Transverse colon (tissue), 4 donors: ENCODE measurements at regions not wholly inside any gene's neighbourhood (a gene's known extent, or its start where the extent isn't known, plus 50 kb on each side); places are given as distances from the start of the nearest gene placed in this dataset.

Source experiments
- DNase-seq: peaks from one replicate; pipeline ENCODE4 v3.0.0-alpha.2; 2019
- H3K27ac ChIP-seq, 4 donors: fragments of 200-600 bp; sonication (generic); 2 replicates each; pipeline ENCODE4 v1.5.1; 2016 to 2018; ENCODE audit warnings: inconsistent platforms in 4 of 4
- H3K27me3 ChIP-seq: fragments of 200-600 bp; sonication (generic); 2 replicates; pipeline ENCODE4 v1.5.1; 2017; ENCODE audit warnings: inconsistent platforms
- H3K36me3 ChIP-seq, 4 donors: fragments of 200-600 bp; sonication (generic); 2 replicates each; pipeline ENCODE4 v1.5.1; 2017 to 2019; ENCODE audit warnings: inconsistent platforms in 4 of 4
- H3K4me1 ChIP-seq, 4 donors: fragments of 200-600 bp; sonication (generic); 2 replicates each; pipeline ENCODE4 v1.5.1; 2017 to 2020; ENCODE audit warnings: inconsistent platforms in 4 of 4
- H3K4me3 ChIP-seq, 4 donors: fragments of 200-600 bp; sonication (generic); 1 replicate in 1 of 4; 2 replicates in 3 of 4; pipeline versions ENCODE4 v1.5.1 to v1.6.1; 2017 to 2019; ENCODE audit warnings: inconsistent platforms in 4 of 4
- H3K9me3 ChIP-seq, 2 donors: fragments of 200-600 bp; sonication (generic); 2 replicates each; pipeline ENCODE4 v1.5.1; 2017 to 2019; ENCODE audit warnings: inconsistent platforms in 2 of 2
- CTCF ChIP-seq, 5 experiments: fragments of 200-600 bp in 3 of 5; fragments of 450-650 bp in 2 of 5; sonication (generic) in 3 of 5; IDR thresholded peaks; 1 replicate in 2 of 5; 2 replicates in 3 of 5; pipeline ENCODE4 v1.5.1; 2016 to 2017; ENCODE audit warnings: antibody characterized with exemption in 5 of 5, inconsistent platforms in 3 of 5, mild to moderate bottlenecking in 2 of 5, moderate library complexity in 1 of 5
- EP300 ChIP-seq: sonication (generic); formaldehyde crosslinking; IDR thresholded peaks from one replicate; pipeline ENCODE4 v1.6.1; 2017; ENCODE audit warnings: antibody characterized with exemption, low read depth
- POLR2A ChIP-seq: fragments of 450-650 bp; IDR thresholded peaks from one replicate; pipeline ENCODE4 v1.6.1; 2016; ENCODE audit warnings: antibody characterized with exemption, mild to moderate bottlenecking, moderate library complexity
- POLR2AphosphoS5 ChIP-seq, 3 donors: sonication (generic); formaldehyde crosslinking; IDR thresholded peaks; one replicate each; pipeline ENCODE4 v1.6.1; 2016; ENCODE audit warnings: antibody characterized with exemption in 3 of 3
- WGBS, 2 donors: methylation state at CpG; one replicate each; pipeline ENCODE4 v1.1.5; 2018; ENCODE audit warnings: low coverage in 1 of 2; 5-methylcytosine and 5-hydroxymethylcytosine counted together
- in situ Hi-C, 4 donors: fragments of 200-750 bp; cut with MboI; loops; one replicate each; pipeline versions ENCODE4 v1.15.0 to v1.15.1; 2017; ENCODE audit warnings: low sequenced_read_pairs in 3 of 4, low pct_ligation_motif_present in 1 of 4, low pct_unique_long_range_greater_than_20kb in 1 of 4
- intact Hi-C: fragments of 100-400 bp; cut with DNase I; formaldehyde crosslinking; loops from one replicate; pipeline ENCODE4 v1.15.1; 2023; ENCODE audit warnings: low total_unique reads

DNA sequence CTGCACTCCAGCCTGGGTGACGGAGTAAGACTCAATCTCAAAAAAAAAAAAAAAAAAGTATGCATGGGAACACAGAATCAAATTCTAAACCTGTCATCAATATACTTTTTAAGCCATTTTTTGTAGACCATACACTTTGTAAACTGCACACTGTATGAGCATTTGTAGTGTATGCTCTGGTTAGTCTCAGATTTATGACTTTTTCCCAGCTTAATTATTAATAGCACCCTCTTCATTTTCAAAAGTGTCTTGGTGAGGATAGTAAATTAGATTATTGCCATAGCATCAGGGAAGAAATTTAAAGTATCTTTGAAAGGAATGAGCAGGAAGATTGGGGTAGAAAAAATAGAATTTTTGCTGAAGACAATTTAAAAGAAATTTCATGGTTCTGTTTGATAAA is 330.8 kb upstream of the RSPO3 start:
- intact Hi-C loops = loop anchor here (2.0 kb wide), 1 partner anchor 43 kb away; no protein-coding TSS in a partner anchor

GRCh38 chr6:126788861-126789365 is 329.6 kb upstream of the RSPO3 start:
- no peak for TF ChIP-seq EP300
- no peak for TF ChIP-seq CTCF (IDR thresholded peaks at IDR 0.05)
- no peak for TF ChIP-seq POLR2AphosphoS5 (IDR thresholded peaks at IDR 0.05)
- TF ChIP-seq POLR2A = no peak
- in situ Hi-C loops = no loop called here
- Histone ChIP-seq H3K27me3 (no peaks in the 10 kb centered on the region), H3K27ac (no peak overlapping the region), H3K9me3 (no peaks in the 10 kb centered on the region), H3K36me3 (no peaks in the 10 kb centered on the region), H3K4me1 (no peaks in the 10 kb centered on the region), H3K4me3 (no peak overlapping the region)
- intact Hi-C loops = no loop called here
- 40 to 53% methylated on average over 6 of the region's 6 CpGs for WGBS, 2 donors
- no peak for DNase-seq

More for the DNA sequence above, 330.8 kb upstream of the RSPO3 start:
- Histone ChIP-seq H3K9me3 (no peaks in the 10 kb centered on the region), H3K27ac (no peak overlapping the region), H3K36me3 (no peaks in the 10 kb centered on the region), H3K4me3 (no peak overlapping the region), H3K27me3 (no peaks in the 10 kb centered on the region), H3K4me1 (no peaks in the 10 kb centered on the region)
- 87% methylated on average over 1 of the region's 1 CpG; no CpG with 5 or more reads in 1 of the 2 donors for WGBS, 2 donors
- no peak for DNase-seq
- in situ Hi-C loops = no loop called here
- no peak for TF ChIP-seq CTCF (IDR thresholded peaks at IDR 0.05)
- no peak for TF ChIP-seq POLR2A
- no peak for TF ChIP-seq EP300
- no peak for TF ChIP-seq POLR2AphosphoS5 (IDR thresholded peaks at IDR 0.05)

DNA sequence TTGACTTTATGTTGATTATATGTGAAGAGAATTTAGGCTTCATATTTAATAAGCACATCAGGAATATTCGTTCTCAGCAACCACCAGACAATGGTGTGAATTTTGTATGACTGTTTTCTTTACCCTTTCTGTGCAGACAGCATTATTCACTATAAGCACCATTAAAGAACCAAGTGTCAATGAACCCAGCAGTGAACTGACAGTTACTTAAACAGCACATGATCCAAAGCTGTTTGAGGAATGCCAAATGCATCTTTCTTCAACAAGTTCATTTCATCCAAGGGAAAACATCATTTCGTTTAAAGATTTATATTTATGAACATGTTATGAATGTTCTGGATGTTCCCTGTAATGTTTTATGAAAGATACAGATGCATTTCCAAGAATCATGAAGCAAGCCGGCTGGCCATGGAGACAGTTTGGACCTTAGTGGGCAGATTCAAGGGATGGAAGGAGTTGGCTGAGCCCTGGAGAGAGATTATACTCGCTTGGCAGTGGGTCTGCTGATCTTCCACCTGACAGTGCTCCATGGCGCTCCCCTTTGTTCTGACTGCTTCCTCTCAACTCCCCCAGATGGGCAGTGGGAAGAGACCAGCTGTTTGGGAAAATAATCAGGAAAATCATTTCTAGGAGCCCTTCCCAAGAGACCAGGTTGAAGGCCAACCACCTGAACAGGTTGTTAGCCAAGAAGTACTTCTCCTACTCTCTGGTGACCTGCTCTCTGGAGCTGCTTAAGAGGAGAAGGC is 326.0 kb upstream of the RSPO3 start:
- in situ Hi-C loops (no loop called here), intact Hi-C loops (no loop called here)
- Histone ChIP-seq H3K27me3 (no peaks in the 10 kb centered on the region), H3K4me3 (no peak overlapping the region), H3K4me1 (no peaks in the 10 kb centered on the region), H3K9me3 (no peaks in the 10 kb centered on the region), H3K36me3 (no peaks in the 10 kb centered on the region), H3K27ac (no peak overlapping the region)
- WGBS, 2 donors = 41 to 65% methylated on average over 2 to 5 of the region's 5 CpGs
- TF ChIP-seq POLR2AphosphoS5 (IDR thresholded peaks at IDR 0.05) = no peak
- no peak for TF ChIP-seq POLR2A
- TF ChIP-seq EP300 = no peak
- no peak for TF ChIP-seq CTCF (IDR thresholded peaks at IDR 0.05)
- no peak for DNase-seq

DNA sequence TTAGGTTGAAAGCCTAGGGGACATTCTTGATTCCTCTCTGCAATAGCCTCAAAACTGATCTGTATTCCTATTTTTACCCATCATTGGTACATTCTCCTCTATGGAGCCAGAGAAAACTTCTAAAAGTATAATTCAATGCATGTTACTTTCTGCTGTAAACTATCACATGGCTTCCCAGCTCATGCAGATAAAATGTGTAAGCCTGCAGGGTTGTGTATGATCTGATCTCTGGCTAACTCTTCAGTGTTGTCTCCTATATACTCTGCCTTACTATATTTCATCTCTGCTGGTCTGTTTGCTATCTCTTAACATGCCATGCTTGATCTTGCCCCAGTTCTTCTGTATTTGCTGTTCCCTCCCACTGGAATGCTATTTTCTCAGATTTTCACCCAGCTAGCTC is 323.3 kb upstream of the RSPO3 start:
- H3K27ac ChIP-seq = no peak overlapping the region
- H3K4me1 ChIP-seq = no peaks in the 10 kb centered on the region
- H3K9me3 ChIP-seq = no peaks in the 10 kb centered on the region
- intact Hi-C loops = no loop called here
- in situ Hi-C loops = no loop called here
- H3K4me3 ChIP-seq = no peak overlapping the region
- DNase-seq = no peak
- no peaks in the 10 kb centered on the region for H3K36me3 ChIP-seq
- no peaks in the 10 kb centered on the region for H3K27me3 ChIP-seq
- no peak for TF ChIP-seq POLR2AphosphoS5 (IDR thresholded peaks at IDR 0.05)
- no peak for TF ChIP-seq CTCF (IDR thresholded peaks at IDR 0.05)
- TF ChIP-seq EP300 = no peak
- no peak for TF ChIP-seq POLR2A
